PC-9 (cell line): ENCODE measurements at regions not wholly inside any gene's neighbourhood (a gene's known extent, or its start where the extent isn't known, plus 50 kb on each side); places are given as distances from the start of the nearest gene placed in this dataset.

Experiments used
- BruUV-seq: library from RNA; stranded (reverse); fragments of 400-500 nt; replicated peaks from 2 replicates; lab custom pipeline; 2021; lab: Mats Ljungman, UMichigan
- CTCF ChIA-PET: fragments of 300-600 bp; sonication (Branson Sonifier 250); formaldehyde crosslinking; loops from one replicate; lab custom pipeline; 2022; ENCODE audit warnings: antibody characterized with exemption; lab: Charles Lee
- POLR2A ChIA-PET: fragments of 300-600 bp; sonication (Branson Sonifier 250); formaldehyde crosslinking; loops from one replicate; lab custom pipeline; 2022; ENCODE audit warnings: antibody characterized with exemption; ENCODE audit not compliant: unreplicated experiment; lab: Charles Lee
- DNase-seq, 2 experiments: peaks; one replicate each; pipeline versions ENCODE4 v3.0.0 to v3.0.0-alpha.2; 2015 to 2022; ENCODE audit warnings: mixed read lengths in 1 of 2
- H2AFZ ChIP-seq: fragments of 200-600 bp; sonication (generic); 2 replicates; pipeline ENCODE4 v1.8.1; 2017; ENCODE audit warnings: antibody characterized with exemption
- H3F3A ChIP-seq: fragments of 200-600 bp; sonication (generic); 2 replicates; pipeline ENCODE4 v1.8.1; 2017; ENCODE audit warnings: antibody characterized with exemption, mild to moderate bottlenecking, low read depth; ENCODE audit not compliant: insufficient read depth
- H3K27ac ChIP-seq: fragments of 200-600 bp; sonication (generic); 2 replicates; pipeline ENCODE4 v1.6.1; 2016; ENCODE audit warnings: mixed run types
- H3K27me3 ChIP-seq: fragments of 200-600 bp; sonication (generic); 2 replicates; pipeline ENCODE4 v1.6.1; 2016; ENCODE audit warnings: low read depth, mixed run types; ENCODE audit not compliant: insufficient read depth
- H3K36me3 ChIP-seq: fragments of 200-600 bp; sonication (generic); 2 replicates; pipeline ENCODE4 v1.6.1; 2016; ENCODE audit warnings: low read depth, mixed run types
- H3K4me1 ChIP-seq: fragments of 200-600 bp; sonication (generic); replicated peaks from 2 replicates; pipeline ENCODE4 v1.6.1; 2016; ENCODE audit warnings: mixed run types; ENCODE audit not compliant: insufficient read depth
- H3K4me2 ChIP-seq: fragments of 200-600 bp; sonication (generic); 2 replicates; pipeline ENCODE4 v1.6.1; 2017; ENCODE audit warnings: mixed run types
- H3K4me3 ChIP-seq: fragments of 200-600 bp; sonication (generic); 2 replicates; pipeline ENCODE4 v1.6.1; 2016; ENCODE audit warnings: mixed run types
- H3K79me2 ChIP-seq: fragments of 200-600 bp; sonication (generic); 2 replicates; pipeline ENCODE4 v1.6.1; 2017; ENCODE audit warnings: low read depth, mixed run types
- H3K9me2 ChIP-seq: fragments of 200-600 bp; sonication (generic); 2 replicates; pipeline ENCODE4 v1.8.1; 2017; ENCODE audit warnings: mild to moderate bottlenecking; ENCODE audit not compliant: insufficient read depth
- H3K9me3 ChIP-seq: fragments of 200-600 bp; sonication (generic); 2 replicates; pipeline ENCODE4 v1.8.1; 2016; ENCODE audit warnings: low read depth; ENCODE audit not compliant: insufficient read depth
- H4K20me1 ChIP-seq: fragments of 200-600 bp; sonication (generic); 2 replicates; pipeline ENCODE4 v1.8.1; 2017; ENCODE audit not compliant: insufficient read depth
- CTCF ChIP-seq: fragments of 200-600 bp; sonication (generic); conservative IDR thresholded peaks from 2 replicates; pipeline ENCODE4 v1.6.1; 2017; ENCODE audit warnings: mixed run types, antibody characterized with exemption, mild to moderate bottlenecking, moderate library complexity
- EZH2 ChIP-seq: fragments of 200-600 bp; sonication (generic); IDR thresholded peaks from 2 replicates; pipeline ENCODE4 v1.8.0; 2017; ENCODE audit warnings: antibody characterized with exemption, low read depth
- intact Hi-C: fragments of 100-400 bp; cut with micrococcal nuclease; formaldehyde crosslinking; loops from one replicate; pipeline ENCODE4 v1.10.0; 2022; ENCODE audit not compliant: unreplicated experiment

DNA sequence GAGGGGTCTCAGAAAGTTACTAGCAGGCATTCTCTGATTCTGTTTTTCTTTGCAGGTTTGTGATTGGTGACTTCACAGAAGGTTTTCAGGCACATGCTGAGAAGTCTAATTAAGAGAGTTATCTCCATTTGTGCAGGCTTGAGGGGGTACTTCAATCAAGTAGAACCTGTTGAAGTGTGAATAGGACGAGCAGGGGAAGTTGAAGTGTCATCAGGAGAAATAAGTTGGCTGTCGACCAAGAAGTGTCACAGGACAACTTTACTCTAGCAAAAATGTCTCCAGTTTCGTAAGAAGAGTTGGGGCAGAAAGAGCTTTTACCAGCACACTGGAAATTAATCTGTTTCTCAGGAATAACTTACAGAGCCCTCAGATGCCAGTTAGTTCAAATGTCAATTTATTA, 576.5 kb upstream of the SLITRK5 start:
- no peak overlapping the region for H3K4me2 ChIP-seq
- H3K36me3 ChIP-seq: no peaks in the 10 kb centered on the region
- ChIA-PET CTCF (no interaction called here), POLR2A (no interaction called here)
- intact Hi-C loops: no loop called here
- no peaks in the 10 kb centered on the region for H3K9me3 ChIP-seq
- H3K27ac ChIP-seq: no peak overlapping the region
- 0 out of 2 replicates have a peak overlapping the region, but pooled peaks have one; percentile 11 for H2AFZ ChIP-seq
- no peaks in the 10 kb centered on the region for H3K4me1 ChIP-seq
- no peaks in the 10 kb centered on the region for H3K9me2 ChIP-seq
- BruUV-seq: no TSS peak
- no peaks in the 10 kb centered on the region for H4K20me1 ChIP-seq
- no peak overlapping the region for H3K4me3 ChIP-seq
- no peak for DNase-seq
- no peaks in the 10 kb centered on the region for H3K79me2 ChIP-seq
- no peaks in the 10 kb centered on the region for H3K27me3 ChIP-seq
- TF ChIP-seq EZH2 (no peak), CTCF (no peak)
- H3F3A ChIP-seq: no peaks in the 10 kb centered on the region

GRCh38 chr13:87100431-87100830, 570.7 kb upstream of the SLITRK5 start:
- intact Hi-C loops: no loop called here
- no peak for TF ChIP-seq CTCF
- TF ChIP-seq EZH2: no peak
- Histone ChIP-seq H3K9me2 (no peaks in the 10 kb centered on the region), H3K4me1 (no peaks in the 10 kb centered on the region), H3K27me3 (no peaks in the 10 kb centered on the region), H3K4me3 (no peak overlapping the region), H3K9me3 (no peaks in the 10 kb centered on the region), H3F3A (no peaks in the 10 kb centered on the region), H3K4me2 (no peak overlapping the region), H3K36me3 (no peaks in the 10 kb centered on the region), H3K79me2 (no peaks in the 10 kb centered on the region), H3K27ac (no peak overlapping the region), H4K20me1 (no peaks in the 10 kb centered on the region), H2AFZ (no peak overlapping the region)
- no TSS peak for BruUV-seq
- POLR2A ChIA-PET: interaction anchor here (0.6 kb wide), 1 partner anchor 1058 kb away, joined by 9 read pairs; no protein-coding TSS in a partner anchor
- CTCF ChIA-PET: no interaction called here
- DNase-seq: no peak

DNA sequence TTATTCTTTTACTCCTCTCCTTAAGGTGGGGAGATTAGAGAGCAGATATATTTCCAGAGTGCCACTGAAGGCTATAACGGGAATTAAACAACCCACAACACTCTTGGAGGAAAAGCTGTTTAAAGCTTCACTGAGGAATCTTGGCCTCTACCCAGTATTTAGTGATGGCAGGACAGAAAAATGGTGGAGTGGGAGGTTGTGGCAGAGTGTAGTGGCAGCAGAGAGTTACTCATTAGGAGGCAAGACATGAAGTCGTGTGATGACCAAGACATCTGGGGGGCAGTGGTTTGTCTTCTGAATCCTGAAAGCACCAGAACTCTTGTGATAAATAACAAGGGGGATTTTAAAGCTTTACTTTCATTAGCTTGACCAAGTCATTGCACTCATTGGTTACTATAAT, 563.5 kb upstream of the SLITRK5 start:
- H3K9me2 ChIP-seq: no peaks in the 10 kb centered on the region

More for the DNA sequence above, 563.5 kb upstream of the SLITRK5 start:
- ChIA-PET CTCF (no interaction called here), POLR2A (no interaction called here)
- no peak for DNase-seq
- TF ChIP-seq CTCF (no peak), EZH2 (no peak)
- no TSS peak for BruUV-seq
- Histone ChIP-seq H3K4me1 (no peaks in the 10 kb centered on the region), H2AFZ (0 out of 2 replicates have a peak overlapping the region, but pooled peaks have one; percentile 13), H3K27ac (no peak overlapping the region), H3K79me2 (no peaks in the 10 kb centered on the region), H3K27me3 (no peaks in the 10 kb centered on the region), H3K9me3 (no peaks in the 10 kb centered on the region), H3F3A (no peaks in the 10 kb centered on the region), H3K4me2 (no peak overlapping the region), H3K4me3 (no peak overlapping the region), H3K36me3 (no peaks in the 10 kb centered on the region), H4K20me1 (no peaks in the 10 kb centered on the region)
- intact Hi-C loops: no loop called here
